ENCODE measurements at regions not wholly inside any gene's neighbourhood (a gene's known extent, or its start where the extent isn't known, plus 50 kb on each side); places are given as distances from the start of the nearest gene placed in this dataset.

DNA sequence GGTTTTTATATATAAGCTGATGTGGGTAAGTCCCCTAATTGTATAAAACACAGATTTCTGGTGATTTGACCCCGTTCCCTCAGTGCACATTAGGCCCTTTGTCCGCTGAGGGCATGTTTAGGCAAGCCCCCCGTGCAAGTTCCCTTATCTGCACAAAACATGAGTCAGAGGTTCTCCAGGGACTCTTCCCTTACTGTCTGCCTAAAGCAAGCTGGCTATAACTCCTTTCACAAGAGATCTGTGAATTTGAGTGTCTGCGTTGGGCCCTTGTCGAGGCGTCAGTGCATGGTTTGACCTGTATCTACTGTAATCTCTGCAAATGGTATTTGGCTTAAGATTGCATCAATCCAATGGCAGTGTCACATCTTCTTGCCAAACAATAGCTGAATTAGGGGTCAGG lies 712.8 kb downstream of the CDH8 start:
- H3K9ac ChIP-seq (ENCODE audit: low read length): no peak overlapping the region
- no peak overlapping the region for H3K27ac ChIP-seq (ENCODE audit: low read length)
- H3K4me3 ChIP-seq (ENCODE audit: low read length): no peak overlapping the region

GRCh38 chr16:61320791-61321190 lies 715.4 kb downstream of the CDH8 start:
- Histone ChIP-seq H3K27ac (ENCODE audit: low read length) (no peak overlapping the region), H3K9me3 (ENCODE audit: control insufficient read depth, low read depth, low read length) (no peaks in the 10 kb centered on the region), H3K4me1 (ENCODE audit: control insufficient read depth, low read depth, low read length) (peaks cover 4% of the 10 kb centered on the region), H3K4me3 (ENCODE audit: low read length) (no peak overlapping the region), H3K9ac (ENCODE audit: low read length) (no peak overlapping the region), H3K27me3 (ENCODE audit: control insufficient read depth, insufficient read depth, low read length) (no peaks in the 10 kb centered on the region), H3K36me3 (ENCODE audit: control insufficient read depth, low read depth, low read length) (no peaks in the 10 kb centered on the region)

More for the DNA sequence above, 712.8 kb downstream of the CDH8 start:
- no peaks in the 10 kb centered on the region for H3K9me3 ChIP-seq (ENCODE audit: control insufficient read depth, low read depth, low read length)
- H3K36me3 ChIP-seq (ENCODE audit: control insufficient read depth, low read depth, low read length): no peaks in the 10 kb centered on the region
- peaks cover 4% of the 10 kb centered on the region for H3K4me1 ChIP-seq (ENCODE audit: control insufficient read depth, low read depth, low read length)
- H3K27me3 ChIP-seq (ENCODE audit: control insufficient read depth, insufficient read depth, low read length): no peaks in the 10 kb centered on the region

DNA sequence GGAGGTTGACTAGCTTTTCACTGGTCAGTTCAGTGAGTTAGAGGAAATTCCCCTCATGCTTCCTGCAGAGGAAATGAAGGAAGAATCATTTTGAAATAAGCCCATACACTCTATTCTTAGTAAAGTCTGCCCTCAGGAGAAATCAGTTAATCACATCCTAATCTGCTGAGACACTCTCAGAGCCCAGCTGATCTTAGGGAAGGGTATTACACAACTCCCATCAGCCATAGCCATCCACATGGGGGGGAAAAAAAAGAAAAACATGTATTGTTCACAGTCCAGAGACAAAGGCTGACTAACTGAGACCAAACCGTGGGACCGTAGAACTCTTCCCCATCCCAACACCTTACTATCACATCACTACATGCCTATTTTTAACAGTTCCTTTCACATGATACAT lies 722.3 kb downstream of the CDH8 start:
- Histone ChIP-seq H3K27ac (ENCODE audit: low read length) (no peak overlapping the region), H3K4me3 (ENCODE audit: low read length) (no peak overlapping the region), H3K4me1 (ENCODE audit: control insufficient read depth, low read depth, low read length) (no peaks in the 10 kb centered on the region), H3K9ac (ENCODE audit: low read length) (no peak overlapping the region), H3K9me3 (ENCODE audit: control insufficient read depth, low read depth, low read length) (no peaks in the 10 kb centered on the region), H3K27me3 (ENCODE audit: control insufficient read depth, insufficient read depth, low read length) (no peaks in the 10 kb centered on the region), H3K36me3 (ENCODE audit: control insufficient read depth, low read depth, low read length) (no peaks in the 10 kb centered on the region)

DNA sequence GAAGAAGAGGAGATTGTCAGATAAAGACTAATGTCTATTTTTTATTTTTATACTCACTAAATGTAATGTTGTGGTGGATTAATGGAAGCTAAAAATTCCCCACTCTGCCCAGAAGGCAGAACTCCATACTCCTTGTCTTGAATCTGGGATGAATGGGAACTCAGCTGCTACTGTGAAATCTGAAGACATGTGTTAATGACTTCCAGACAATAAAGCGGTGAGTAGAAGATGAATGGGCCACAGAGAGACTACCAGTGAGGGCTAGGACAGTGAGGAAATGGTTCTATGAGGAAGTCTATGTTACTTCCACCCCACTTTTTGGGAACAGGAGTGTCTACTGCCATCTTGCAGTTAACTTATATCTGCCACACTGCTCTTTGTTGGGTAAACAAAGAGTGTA lies 726.9 kb downstream of the CDH8 start:
- Histone ChIP-seq H3K36me3 (ENCODE audit: control insufficient read depth, low read depth, low read length) (no peaks in the 10 kb centered on the region), H3K4me1 (ENCODE audit: control insufficient read depth, low read depth, low read length) (no peaks in the 10 kb centered on the region), H3K27me3 (ENCODE audit: control insufficient read depth, insufficient read depth, low read length) (no peaks in the 10 kb centered on the region), H3K9me3 (ENCODE audit: control insufficient read depth, low read depth, low read length) (no peaks in the 10 kb centered on the region), H3K27ac (ENCODE audit: low read length) (no peak overlapping the region), H3K9ac (ENCODE audit: low read length) (no peak overlapping the region), H3K4me3 (ENCODE audit: low read length) (no peak overlapping the region)

DNA sequence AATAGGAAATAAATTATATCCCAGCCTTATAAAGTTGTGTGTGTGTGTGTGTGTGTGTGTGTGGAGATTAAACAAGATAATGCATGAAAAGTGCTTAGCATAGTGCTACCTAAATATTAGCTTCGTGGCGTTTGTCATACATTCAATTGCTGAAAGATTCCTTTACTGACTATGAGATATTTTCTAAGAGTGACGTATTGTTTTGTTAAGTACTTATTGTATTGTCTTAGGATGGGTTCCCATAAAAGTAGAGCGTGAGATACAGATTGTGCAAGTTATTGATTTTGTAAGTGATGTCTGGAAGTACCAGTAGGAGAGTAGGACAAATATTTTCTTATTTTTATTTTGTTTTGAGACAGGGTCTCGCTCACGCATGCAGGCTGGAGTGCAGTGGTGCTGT lies 730.0 kb downstream of the CDH8 start:
- H3K36me3 ChIP-seq (ENCODE audit: control insufficient read depth, low read depth, low read length): no peaks in the 10 kb centered on the region
- H3K9ac ChIP-seq (ENCODE audit: low read length): no peak overlapping the region
- no peaks in the 10 kb centered on the region for H3K27me3 ChIP-seq (ENCODE audit: control insufficient read depth, insufficient read depth, low read length)
- H3K9me3 ChIP-seq (ENCODE audit: control insufficient read depth, low read depth, low read length): no peaks in the 10 kb centered on the region
- H3K27ac ChIP-seq (ENCODE audit: low read length): no peak overlapping the region
- no peaks in the 10 kb centered on the region for H3K4me1 ChIP-seq (ENCODE audit: control insufficient read depth, low read depth, low read length)
- H3K4me3 ChIP-seq (ENCODE audit: low read length): no peak overlapping the region

DNA sequence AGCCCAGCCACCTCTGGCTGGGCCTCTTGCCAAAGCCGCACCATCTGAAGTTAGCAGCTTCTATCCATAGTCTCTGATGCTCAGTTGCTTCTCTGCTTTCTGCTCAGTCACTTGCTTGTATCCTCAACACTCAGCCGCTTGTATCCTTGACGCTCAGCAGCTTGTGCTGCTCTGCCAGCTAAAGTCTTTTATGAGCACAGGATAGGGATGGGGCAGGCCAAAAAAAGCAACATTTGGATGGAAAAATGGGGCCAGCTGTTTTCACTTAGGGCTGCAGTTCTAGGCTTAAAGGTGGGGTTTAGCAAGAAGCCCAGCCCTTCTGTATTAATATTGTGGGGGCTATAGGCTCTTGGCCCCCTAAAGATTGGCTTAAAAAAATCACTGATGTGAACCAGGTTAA lies 739.4 kb downstream of the CDH8 start:
- H3K9me3 ChIP-seq (ENCODE audit: control insufficient read depth, low read depth, low read length): no peaks in the 10 kb centered on the region
- no peak overlapping the region for H3K9ac ChIP-seq (ENCODE audit: low read length)
- no peaks in the 10 kb centered on the region for H3K36me3 ChIP-seq (ENCODE audit: control insufficient read depth, low read depth, low read length)
- H3K27ac ChIP-seq (ENCODE audit: low read length): no peak overlapping the region
- peaks cover 16% of the 10 kb centered on the region for H3K4me1 ChIP-seq (ENCODE audit: control insufficient read depth, low read depth, low read length)
- H3K27me3 ChIP-seq (ENCODE audit: control insufficient read depth, insufficient read depth, low read length): no peaks in the 10 kb centered on the region
- no peak overlapping the region for H3K4me3 ChIP-seq (ENCODE audit: low read length)

GRCh38 chr16:61296305-61296704 lies 739.9 kb downstream of the CDH8 start:
- H3K4me3 ChIP-seq (ENCODE audit: low read length): no peak overlapping the region
- H3K4me1 ChIP-seq (ENCODE audit: control insufficient read depth, low read depth, low read length): peaks cover 16% of the 10 kb centered on the region
- no peaks in the 10 kb centered on the region for H3K36me3 ChIP-seq (ENCODE audit: control insufficient read depth, low read depth, low read length)
- no peak overlapping the region for H3K27ac ChIP-seq (ENCODE audit: low read length)
- no peaks in the 10 kb centered on the region for H3K27me3 ChIP-seq (ENCODE audit: control insufficient read depth, insufficient read depth, low read length)
- H3K9me3 ChIP-seq (ENCODE audit: control insufficient read depth, low read depth, low read length): no peaks in the 10 kb centered on the region
- H3K9ac ChIP-seq (ENCODE audit: low read length): no peak overlapping the region

DNA sequence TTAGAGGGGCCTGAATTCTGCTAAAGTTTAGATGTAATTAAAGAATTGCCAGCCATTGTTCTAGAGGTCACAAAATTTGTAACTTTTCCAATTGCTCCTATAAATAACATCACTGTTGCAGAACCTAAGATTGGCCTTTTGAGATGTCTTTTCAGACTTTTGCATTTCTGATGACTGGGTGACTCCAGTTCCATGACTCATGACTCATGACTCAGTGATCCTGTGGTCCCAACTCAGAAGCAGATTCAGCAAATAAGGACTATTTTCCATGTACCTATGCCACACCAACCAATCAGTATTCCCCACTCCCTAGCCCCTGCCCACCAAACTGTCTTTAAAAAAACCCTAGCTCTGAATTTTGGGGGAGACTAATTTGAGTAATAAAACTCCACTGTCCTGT lies 740.9 kb downstream of the CDH8 start:
- Histone ChIP-seq H3K36me3 (ENCODE audit: control insufficient read depth, low read depth, low read length) (no peaks in the 10 kb centered on the region), H3K27me3 (ENCODE audit: control insufficient read depth, insufficient read depth, low read length) (no peaks in the 10 kb centered on the region), H3K27ac (ENCODE audit: low read length) (no peak overlapping the region), H3K4me3 (ENCODE audit: low read length) (no peak overlapping the region), H3K9ac (ENCODE audit: low read length) (no peak overlapping the region), H3K4me1 (ENCODE audit: control insufficient read depth, low read depth, low read length) (peaks cover 21% of the 10 kb centered on the region), H3K9me3 (ENCODE audit: control insufficient read depth, low read depth, low read length) (no peaks in the 10 kb centered on the region)

DNA sequence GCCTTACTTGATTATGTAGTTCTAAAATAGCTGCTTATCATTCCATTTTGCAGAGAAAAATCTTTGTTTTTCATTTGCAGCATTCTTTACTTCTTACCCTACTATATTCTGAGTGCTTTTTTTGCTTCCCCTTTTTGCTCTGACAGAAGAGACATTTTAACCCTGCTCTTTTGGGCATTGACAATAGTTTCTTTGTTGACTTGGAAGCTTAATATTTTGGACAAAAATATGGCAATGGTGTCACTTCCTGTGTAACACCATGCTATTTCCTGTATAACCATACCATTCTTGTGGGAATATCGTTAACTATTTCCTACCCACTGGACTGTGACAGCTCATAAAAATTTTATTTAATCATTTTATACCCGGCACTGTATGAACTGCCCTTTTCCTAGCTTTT lies 747.1 kb downstream of the CDH8 start:
- H3K27me3 ChIP-seq (ENCODE audit: control insufficient read depth, insufficient read depth, low read length): no peaks in the 10 kb centered on the region
- H3K36me3 ChIP-seq (ENCODE audit: control insufficient read depth, low read depth, low read length): no peaks in the 10 kb centered on the region
- H3K9ac ChIP-seq (ENCODE audit: low read length): no peak overlapping the region
- H3K27ac ChIP-seq (ENCODE audit: low read length): no peak overlapping the region
- no peak overlapping the region for H3K4me3 ChIP-seq (ENCODE audit: low read length)
- H3K4me1 ChIP-seq (ENCODE audit: control insufficient read depth, low read depth, low read length): peaks cover 13% of the 10 kb centered on the region
- no peaks in the 10 kb centered on the region for H3K9me3 ChIP-seq (ENCODE audit: control insufficient read depth, low read depth, low read length)

DNA sequence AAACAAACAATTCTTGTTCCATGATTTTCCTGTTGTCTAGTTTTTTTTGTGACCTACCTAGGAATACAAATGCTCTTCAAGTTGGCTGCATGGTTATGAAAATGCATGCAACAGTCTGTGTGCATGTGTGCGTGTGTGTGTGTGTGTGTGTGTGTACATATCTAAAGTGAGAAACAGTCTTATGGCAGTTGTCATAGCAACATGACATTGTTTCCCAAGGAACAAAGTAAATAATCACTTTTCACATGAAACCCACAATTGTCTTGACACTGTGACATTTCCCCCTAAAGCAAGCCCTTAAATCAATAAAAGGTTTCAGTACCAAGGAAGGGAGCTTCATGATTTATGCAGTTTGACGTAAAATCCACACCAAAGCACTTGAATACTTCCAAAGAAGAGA lies 758.4 kb downstream of the CDH8 start:
- no peaks in the 10 kb centered on the region for H3K4me1 ChIP-seq (ENCODE audit: control insufficient read depth, low read depth, low read length)
- no peaks in the 10 kb centered on the region for H3K27me3 ChIP-seq (ENCODE audit: control insufficient read depth, insufficient read depth, low read length)
- H3K9me3 ChIP-seq (ENCODE audit: control insufficient read depth, low read depth, low read length): no peaks in the 10 kb centered on the region
- no peaks in the 10 kb centered on the region for H3K36me3 ChIP-seq (ENCODE audit: control insufficient read depth, low read depth, low read length)
- no peak overlapping the region for H3K9ac ChIP-seq (ENCODE audit: low read length)
- no peak overlapping the region for H3K27ac ChIP-seq (ENCODE audit: low read length)
- no peak overlapping the region for H3K4me3 ChIP-seq (ENCODE audit: low read length)

DNA sequence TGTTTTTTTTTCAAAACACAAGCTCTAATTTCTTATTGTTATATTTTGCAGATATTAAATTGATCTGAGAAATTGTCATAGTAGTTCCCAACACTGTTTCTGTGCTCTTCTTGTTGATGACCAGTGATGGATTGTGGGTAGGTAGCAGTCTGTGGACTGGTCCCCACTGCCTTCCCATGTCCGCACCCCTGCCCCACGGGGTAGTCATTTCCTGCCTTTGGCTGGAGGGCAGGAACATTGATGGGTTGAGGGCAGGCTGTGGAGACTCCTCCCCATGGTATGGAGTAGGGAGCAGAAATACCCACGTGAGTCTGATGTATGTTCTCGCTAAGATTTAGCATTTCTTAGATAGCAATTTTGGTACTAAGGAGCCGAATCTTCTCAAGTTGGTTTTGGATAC lies 762.0 kb downstream of the CDH8 start:
- Histone ChIP-seq H3K27me3 (ENCODE audit: control insufficient read depth, insufficient read depth, low read length) (no peaks in the 10 kb centered on the region), H3K27ac (ENCODE audit: low read length) (no peak overlapping the region), H3K9ac (ENCODE audit: low read length) (no peak overlapping the region), H3K9me3 (ENCODE audit: control insufficient read depth, low read depth, low read length) (no peaks in the 10 kb centered on the region), H3K4me3 (ENCODE audit: low read length) (no peak overlapping the region), H3K4me1 (ENCODE audit: control insufficient read depth, low read depth, low read length) (no peaks in the 10 kb centered on the region), H3K36me3 (ENCODE audit: control insufficient read depth, low read depth, low read length) (no peaks in the 10 kb centered on the region)

DNA sequence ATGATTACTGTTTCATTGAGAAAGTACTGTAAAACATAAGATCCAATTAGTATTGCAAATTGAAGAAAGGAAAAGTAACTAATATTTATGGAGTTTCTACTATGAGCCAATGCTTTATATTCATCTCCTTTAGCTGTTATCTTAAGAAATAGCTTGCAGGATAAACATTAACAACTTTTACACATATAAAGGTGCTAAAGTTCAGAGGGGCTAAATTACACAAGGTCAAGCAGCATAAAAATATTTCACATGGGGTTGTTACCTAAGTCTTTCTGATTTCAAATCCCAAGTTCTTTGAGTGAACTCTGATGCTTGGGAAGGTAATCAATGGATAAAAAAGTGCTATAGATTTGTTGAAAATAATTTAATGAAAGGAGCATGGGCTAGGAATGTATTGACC lies 765.5 kb downstream of the CDH8 start:
- Histone ChIP-seq H3K4me1 (ENCODE audit: control insufficient read depth, low read depth, low read length) (no peaks in the 10 kb centered on the region), H3K27ac (ENCODE audit: low read length) (no peak overlapping the region), H3K36me3 (ENCODE audit: control insufficient read depth, low read depth, low read length) (no peaks in the 10 kb centered on the region), H3K9ac (ENCODE audit: low read length) (no peak overlapping the region), H3K27me3 (ENCODE audit: control insufficient read depth, insufficient read depth, low read length) (no peaks in the 10 kb centered on the region), H3K9me3 (ENCODE audit: control insufficient read depth, low read depth, low read length) (no peaks in the 10 kb centered on the region), H3K4me3 (ENCODE audit: low read length) (no peak overlapping the region)

Measured in iPS-18a (cell line).